ENCODE measurements at regions not wholly inside any gene's neighbourhood (a gene's known extent, or its start where the extent isn't known, plus 50 kb on each side); places are given as distances from the start of the nearest gene placed in this dataset.
"Not testable (repeated sequence)": the region's sequence is repeated elsewhere in the genome, so short reads cannot be mapped to it uniquely, and the experiment has no call there.

DNA sequence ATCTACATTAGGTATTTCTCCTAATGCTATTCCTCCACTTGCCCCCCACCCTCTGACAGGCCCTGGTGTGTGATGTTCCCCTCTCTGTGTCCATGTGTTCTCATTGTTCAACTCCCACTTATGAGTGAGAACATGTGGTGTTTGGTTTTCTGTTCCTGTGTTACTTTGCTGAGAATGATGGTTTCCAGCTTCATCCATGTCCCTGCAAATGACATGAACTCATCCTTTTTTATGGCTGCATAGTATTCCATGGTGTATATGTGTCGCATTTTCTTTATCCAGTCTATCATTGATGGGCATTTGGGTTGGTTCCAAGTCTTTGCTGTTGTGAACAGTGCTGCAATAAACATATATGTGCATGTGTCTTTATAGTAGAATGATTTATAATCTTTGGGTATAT is 50.6 kb upstream of the GRHL3 start:
- 70 to 100% (median 79%) methylated on average over 1 of the region's 1 CpG for WGBS, 5 donors
- H3K27ac ChIP-seq; H3K36me3 ChIP-seq; H3K27me3 ChIP-seq; H3K9me3 ChIP-seq; intact Hi-C loops (cut with DNase I; ENCODE audit: low total_unique reads); H3K4me3 ChIP-seq; H3K4me1 ChIP-seq; DNase-seq: not testable (repeated sequence)

DNA sequence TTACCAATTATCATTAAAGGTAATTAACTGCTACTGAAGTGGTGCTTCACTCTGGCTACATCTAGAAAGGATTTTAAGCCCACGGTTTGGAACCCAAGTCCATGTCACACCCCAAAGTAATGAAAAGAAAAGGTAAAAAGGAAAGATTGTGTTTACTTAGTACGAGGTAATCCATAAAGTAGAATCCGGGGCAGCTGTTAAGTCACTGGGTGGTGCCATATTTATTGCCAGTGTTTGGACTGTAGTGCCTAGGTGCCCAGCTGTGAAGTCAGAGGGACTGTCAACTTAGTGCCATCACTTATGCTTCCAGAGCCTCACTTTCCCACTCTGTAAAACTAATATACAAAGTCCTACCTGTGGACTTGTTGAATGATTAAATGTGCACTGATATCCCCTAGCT is 52.2 kb upstream of the GRHL3 start:
- no peak for TF ChIP-seq POLR2AphosphoS5 (IDR thresholded peaks at IDR 0.05)
- no peak for TF ChIP-seq POLR2A (IDR thresholded peaks at IDR 0.05)
- TF ChIP-seq, protein P1, sequence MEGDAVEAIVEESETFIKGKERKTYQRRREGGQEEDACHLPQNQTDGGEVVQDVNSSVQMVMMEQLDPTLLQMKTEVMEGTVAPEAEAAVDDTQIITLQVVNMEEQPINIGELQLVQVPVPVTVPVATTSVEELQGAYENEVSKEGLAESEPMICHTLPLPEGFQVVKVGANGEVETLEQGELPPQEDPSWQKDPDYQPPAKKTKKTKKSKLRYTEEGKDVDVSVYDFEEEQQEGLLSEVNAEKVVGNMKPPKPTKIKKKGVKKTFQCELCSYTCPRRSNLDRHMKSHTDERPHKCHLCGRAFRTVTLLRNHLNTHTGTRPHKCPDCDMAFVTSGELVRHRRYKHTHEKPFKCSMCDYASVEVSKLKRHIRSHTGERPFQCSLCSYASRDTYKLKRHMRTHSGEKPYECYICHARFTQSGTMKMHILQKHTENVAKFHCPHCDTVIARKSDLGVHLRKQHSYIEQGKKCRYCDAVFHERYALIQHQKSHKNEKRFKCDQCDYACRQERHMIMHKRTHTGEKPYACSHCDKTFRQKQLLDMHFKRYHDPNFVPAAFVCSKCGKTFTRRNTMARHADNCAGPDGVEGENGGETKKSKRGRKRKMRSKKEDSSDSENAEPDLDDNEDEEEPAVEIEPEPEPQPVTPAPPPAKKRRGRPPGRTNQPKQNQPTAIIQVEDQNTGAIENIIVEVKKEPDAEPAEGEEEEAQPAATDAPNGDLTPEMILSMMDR (IDR thresholded peaks at IDR 0.05) = no peak
- no peak for TF ChIP-seq EP300 (IDR thresholded peaks at IDR 0.05)
- no peaks in the 10 kb centered on the region for H3K36me3 ChIP-seq
- no peaks in the 10 kb centered on the region for H3K4me1 ChIP-seq
- no peak overlapping the region for H3K4me3 ChIP-seq
- DNase-seq = no peak
- H3K27me3 ChIP-seq = no peaks in the 10 kb centered on the region
- intact Hi-C loops (cut with DNase I; ENCODE audit: low total_unique reads) = no loop called here
- H3K27ac ChIP-seq = no peak overlapping the region
- no peaks in the 10 kb centered on the region for H3K9me3 ChIP-seq
- 31 to 69% (median 36%) methylated on average over 2 to 3 of the region's 3 CpGs for WGBS, 5 donors

DNA sequence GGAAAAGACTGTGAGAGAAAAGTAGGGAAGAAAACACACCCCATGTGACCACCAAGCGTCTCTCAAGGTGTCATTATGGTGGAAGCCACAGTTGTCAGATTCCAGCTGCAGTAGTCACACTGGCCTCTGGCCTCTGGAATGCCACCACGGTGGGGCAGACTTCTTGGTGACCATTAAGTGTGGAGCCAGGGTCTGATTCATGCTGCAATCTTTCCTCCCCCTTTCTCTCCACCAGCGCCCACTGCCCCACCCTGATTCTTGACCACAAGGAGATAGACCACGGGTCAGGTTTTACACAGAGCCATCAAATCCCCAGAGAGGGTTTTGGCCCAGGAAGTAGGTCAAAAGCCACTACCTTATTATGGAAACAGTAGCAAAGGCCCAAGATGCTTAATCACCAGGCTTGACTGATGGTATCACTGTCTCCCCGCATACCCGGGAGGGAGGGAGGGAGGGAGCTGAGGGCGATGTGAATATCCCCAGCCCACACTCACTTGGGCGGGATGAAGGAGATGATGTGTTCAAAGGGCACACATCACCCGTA is 52.7 kb upstream of the GRHL3 start:
- H3K9me3 ChIP-seq = no peaks in the 10 kb centered on the region
- H3K27ac ChIP-seq = no peak overlapping the region
- WGBS, 5 donors = 41 to 59% (median 46%) methylated on average over 8 to 9 of the region's 9 CpGs
- H3K27me3 ChIP-seq = no peaks in the 10 kb centered on the region
- intact Hi-C loops (cut with DNase I; ENCODE audit: low total_unique reads) = no loop called here
- TF ChIP-seq, protein P1 (IDR thresholded peaks at IDR 0.05) = no peak
- TF ChIP-seq POLR2A (IDR thresholded peaks at IDR 0.05) (no peak), EP300 (IDR thresholded peaks at IDR 0.05) (no peak), POLR2AphosphoS5 (IDR thresholded peaks at IDR 0.05) (no peak)
- no peaks in the 10 kb centered on the region for H3K36me3 ChIP-seq
- no peaks in the 10 kb centered on the region for H3K4me1 ChIP-seq
- no peak overlapping the region for H3K4me3 ChIP-seq
- no peak for DNase-seq

DNA sequence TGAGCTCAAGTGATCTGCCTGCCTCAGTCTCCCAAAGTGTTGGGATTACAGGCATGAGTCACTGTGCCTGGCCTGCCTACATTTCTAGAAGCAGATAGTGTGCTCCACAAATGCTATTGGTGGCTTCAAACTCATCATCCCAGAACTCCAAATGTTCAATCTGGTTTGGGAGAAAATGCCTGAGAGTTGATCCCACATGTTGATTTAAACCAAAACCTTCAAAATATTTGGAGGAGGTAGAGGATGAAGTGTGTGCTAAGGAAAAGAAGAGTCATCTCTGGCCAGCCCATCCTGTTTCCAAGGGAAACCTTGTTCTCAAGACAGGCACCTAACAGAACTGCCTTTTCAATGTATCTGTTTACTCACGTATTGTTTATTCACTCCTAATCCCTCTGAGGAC is 55.4 kb upstream of the GRHL3 start:
- TF ChIP-seq EP300 (IDR thresholded peaks at IDR 0.05) (no peak), POLR2A (IDR thresholded peaks at IDR 0.05) (no peak), POLR2AphosphoS5 (IDR thresholded peaks at IDR 0.05) (no peak)
- TF ChIP-seq, protein P1 (IDR thresholded peaks at IDR 0.05) = no peak
- Histone ChIP-seq H3K9me3 (no peaks in the 10 kb centered on the region), H3K27me3 (no peaks in the 10 kb centered on the region), H3K4me3 (no peak overlapping the region), H3K36me3 (no peaks in the 10 kb centered on the region), H3K4me1 (no peaks in the 10 kb centered on the region), H3K27ac (no peak overlapping the region)
- DNase-seq = no peak
- WGBS, 5 donors = 52 to 80% (median 73%) methylated on average over 1 of the region's 1 CpG
- intact Hi-C loops (cut with DNase I; ENCODE audit: low total_unique reads) = no loop called here

GRCh38 chr1:24263211-24263610 is 55.9 kb upstream of the GRHL3 start:
- Histone ChIP-seq H3K27me3 (no peaks in the 10 kb centered on the region), H3K36me3 (no peaks in the 10 kb centered on the region), H3K4me1 (no peaks in the 10 kb centered on the region), H3K27ac (no peak overlapping the region), H3K4me3 (no peak overlapping the region), H3K9me3 (no peaks in the 10 kb centered on the region)
- no peak for DNase-seq
- intact Hi-C loops (cut with DNase I; ENCODE audit: low total_unique reads) = no loop called here
- WGBS, 5 donors = 72 to 91% (median 78%) methylated on average over 4 of the region's 4 CpGs
- TF ChIP-seq POLR2A (IDR thresholded peaks at IDR 0.05) = no peak
- TF ChIP-seq, protein P1 (IDR thresholded peaks at IDR 0.05) = no peak
- no peak for TF ChIP-seq EP300 (IDR thresholded peaks at IDR 0.05)
- TF ChIP-seq POLR2AphosphoS5 (IDR thresholded peaks at IDR 0.05) = no peak

Measured in stomach (tissue), 8 donors.